Peyer's patch (tissue), 4 donors: ENCODE measurements at regions not wholly inside any gene's neighbourhood (a gene's known extent, or its start where the extent isn't known, plus 50 kb on each side); places are given as distances from the start of the nearest gene placed in this dataset.
"Not testable (repeated sequence)": the region's sequence is repeated elsewhere in the genome, so short reads cannot be mapped to it uniquely, and the experiment has no call there.

Source experiments
- DNase-seq, 3 donors: peaks; one replicate each; pipeline ENCODE4 v3.0.0-alpha.2; 2017 to 2019
- H3K27ac ChIP-seq, 4 donors: fragments of 200-600 bp; sonication (generic); one replicate each; pipeline ENCODE4 v1.5.1; 2016 to 2019
- H3K27me3 ChIP-seq, 2 donors: fragments of 200-600 bp; sonication (generic); one replicate each; pipeline ENCODE4 v1.5.1; 2019
- H3K36me3 ChIP-seq, 3 donors: fragments of 200-600 bp; sonication (generic); one replicate each; pipeline ENCODE4 v1.5.1; 2016 to 2019
- H3K4me1 ChIP-seq, 4 donors: fragments of 200-600 bp; sonication (generic); one replicate each; pipeline ENCODE4 v1.5.1; 2016 to 2019
- H3K4me3 ChIP-seq, 4 donors: fragments of 200-600 bp; sonication (generic); 1 replicate in 3 of 4; 2 replicates in 1 of 4; pipeline ENCODE4 v1.5.1; 2016 to 2019; ENCODE audit warnings: mild to moderate bottlenecking in 1 of 4
- H3K9me3 ChIP-seq, 4 donors: fragments of 200-600 bp; sonication (generic); one replicate each; pipeline ENCODE4 v1.5.1; 2016 to 2019; ENCODE audit warnings: mild to moderate bottlenecking in 1 of 4
- POLR2A ChIP-seq, 2 donors: fragments of 450-650 bp; IDR thresholded peaks; one replicate each; pipeline ENCODE4 v1.5.1; 2017; ENCODE audit warnings: antibody characterized with exemption in 2 of 2, mild to moderate bottlenecking in 2 of 2, moderate library complexity in 2 of 2
- TF ChIP-seq, protein P1 (sequence below), 6 experiments: fragments of 450-650 bp in 4 of 6; fragments of 200-600 bp in 2 of 6; sonication (generic) in 1 of 6; IDR thresholded peaks; one replicate each; pipeline ENCODE4 v1.5.1; 2017 to 2019; ENCODE audit warnings: antibody characterized with exemption in 6 of 6, mild to moderate bottlenecking in 3 of 6, moderate library complexity in 1 of 6

DNA sequence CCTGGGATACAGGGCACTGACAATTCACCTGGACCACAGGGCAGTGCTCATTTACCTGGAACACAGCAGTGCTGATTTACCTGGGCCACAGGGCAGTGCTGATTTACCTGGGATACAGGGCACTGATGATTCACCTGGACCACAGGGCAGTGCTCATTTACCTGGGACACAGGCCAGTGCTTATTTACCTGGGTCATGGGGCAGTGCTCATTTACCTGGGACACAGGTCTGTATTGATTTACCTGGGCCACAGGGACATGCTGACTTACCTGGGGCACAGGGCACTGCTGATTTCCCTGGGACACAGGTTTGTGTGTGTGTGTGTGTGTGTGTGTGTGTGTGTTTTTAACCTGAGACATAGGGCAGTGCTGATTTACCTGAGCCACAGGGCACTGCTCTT, 261.7 kb downstream of the MATN1 start:
- peak in 1 of 3 donors; percentile 9 for DNase-seq
- Histone ChIP-seq H3K9me3 (no peaks in the 10 kb centered on the region), H3K27ac (no peak overlapping the region), H3K4me1 (no peaks in the 10 kb centered on the region), H3K27me3 (no peaks in the 10 kb centered on the region), H3K4me3 (no peak overlapping the region), H3K36me3 (no peaks in the 10 kb centered on the region)
- TF ChIP-seq, protein P1, sequence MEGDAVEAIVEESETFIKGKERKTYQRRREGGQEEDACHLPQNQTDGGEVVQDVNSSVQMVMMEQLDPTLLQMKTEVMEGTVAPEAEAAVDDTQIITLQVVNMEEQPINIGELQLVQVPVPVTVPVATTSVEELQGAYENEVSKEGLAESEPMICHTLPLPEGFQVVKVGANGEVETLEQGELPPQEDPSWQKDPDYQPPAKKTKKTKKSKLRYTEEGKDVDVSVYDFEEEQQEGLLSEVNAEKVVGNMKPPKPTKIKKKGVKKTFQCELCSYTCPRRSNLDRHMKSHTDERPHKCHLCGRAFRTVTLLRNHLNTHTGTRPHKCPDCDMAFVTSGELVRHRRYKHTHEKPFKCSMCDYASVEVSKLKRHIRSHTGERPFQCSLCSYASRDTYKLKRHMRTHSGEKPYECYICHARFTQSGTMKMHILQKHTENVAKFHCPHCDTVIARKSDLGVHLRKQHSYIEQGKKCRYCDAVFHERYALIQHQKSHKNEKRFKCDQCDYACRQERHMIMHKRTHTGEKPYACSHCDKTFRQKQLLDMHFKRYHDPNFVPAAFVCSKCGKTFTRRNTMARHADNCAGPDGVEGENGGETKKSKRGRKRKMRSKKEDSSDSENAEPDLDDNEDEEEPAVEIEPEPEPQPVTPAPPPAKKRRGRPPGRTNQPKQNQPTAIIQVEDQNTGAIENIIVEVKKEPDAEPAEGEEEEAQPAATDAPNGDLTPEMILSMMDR (IDR thresholded peaks at IDR 0.05) = no peak
- no peak for TF ChIP-seq POLR2A (IDR thresholded peaks at IDR 0.05)

DNA sequence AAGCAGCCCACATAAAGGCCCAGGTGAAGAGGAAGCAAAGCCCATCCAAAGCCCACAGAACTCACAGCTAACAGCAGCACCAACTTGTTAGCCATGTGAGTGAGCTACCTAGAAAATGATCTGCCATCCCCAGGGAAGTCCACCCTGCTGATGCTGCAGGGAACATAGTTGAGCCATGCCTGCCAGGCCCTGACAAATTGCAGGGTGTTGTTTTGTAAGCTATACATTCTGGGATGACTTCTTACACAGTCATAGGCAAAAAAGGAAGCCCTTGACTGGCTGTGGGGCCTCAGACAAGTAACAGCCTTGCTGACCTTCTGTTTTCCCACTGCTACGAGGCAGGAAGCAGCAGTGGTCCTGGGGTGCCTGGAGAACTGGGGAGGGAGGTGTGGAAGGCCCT, 262.7 kb downstream of the MATN1 start:
- Histone ChIP-seq H3K27ac (no peak overlapping the region), H3K4me1 (no peaks in the 10 kb centered on the region), H3K36me3 (no peaks in the 10 kb centered on the region), H3K9me3 (no peaks in the 10 kb centered on the region), H3K27me3 (no peaks in the 10 kb centered on the region), H3K4me3 (no peak overlapping the region)
- DNase-seq = peak in 1 of 3 donors; percentile 10
- TF ChIP-seq, protein P1 (IDR thresholded peaks at IDR 0.05) = no peak
- TF ChIP-seq POLR2A (IDR thresholded peaks at IDR 0.05) = no peak

GRCh38 chr1:30458730-30459485, 264.5 kb downstream of the MATN1 start:
- not testable (repeated sequence) for H3K4me3 ChIP-seq, H3K4me1 ChIP-seq, H3K9me3 ChIP-seq, H3K36me3 ChIP-seq, H3K27me3 ChIP-seq, H3K27ac ChIP-seq
- peak in 2 of 3 donors; percentile 13 to 40 for DNase-seq

GRCh38 chr1:30452925-30453324, 270.5 kb downstream of the MATN1 start:
- H3K27me3 ChIP-seq = no peaks in the 10 kb centered on the region
- H3K9me3 ChIP-seq = no peaks in the 10 kb centered on the region
- H3K36me3 ChIP-seq = no peaks in the 10 kb centered on the region
- TF ChIP-seq, protein P1 (IDR thresholded peaks at IDR 0.05) = no peak
- no peak for TF ChIP-seq POLR2A (IDR thresholded peaks at IDR 0.05)
- H3K4me3 ChIP-seq = no peak overlapping the region
- no peak overlapping the region for H3K27ac ChIP-seq
- DNase-seq = peak; percentile 6 to 15 (median 6)
- H3K4me1 ChIP-seq = no peaks in the 10 kb centered on the region

- no peak for DNase-seq
- no peaks in the 10 kb centered on the region for H3K4me1 ChIP-seq
- H3K27me3 ChIP-seq = no peaks in the 10 kb centered on the region
- H3K27ac ChIP-seq = no peak overlapping the region
- TF ChIP-seq, protein P1 (IDR thresholded peaks at IDR 0.05) = no peak
- no peak for TF ChIP-seq POLR2A (IDR thresholded peaks at IDR 0.05)
- H3K4me3 ChIP-seq = no peak overlapping the region
- H3K9me3 ChIP-seq = no peaks in the 10 kb centered on the region
- no peaks in the 10 kb centered on the region for H3K36me3 ChIP-seq
Measured at GRCh38 chr1:30452170-30452569, 271.2 kb downstream of the MATN1 start.

DNA sequence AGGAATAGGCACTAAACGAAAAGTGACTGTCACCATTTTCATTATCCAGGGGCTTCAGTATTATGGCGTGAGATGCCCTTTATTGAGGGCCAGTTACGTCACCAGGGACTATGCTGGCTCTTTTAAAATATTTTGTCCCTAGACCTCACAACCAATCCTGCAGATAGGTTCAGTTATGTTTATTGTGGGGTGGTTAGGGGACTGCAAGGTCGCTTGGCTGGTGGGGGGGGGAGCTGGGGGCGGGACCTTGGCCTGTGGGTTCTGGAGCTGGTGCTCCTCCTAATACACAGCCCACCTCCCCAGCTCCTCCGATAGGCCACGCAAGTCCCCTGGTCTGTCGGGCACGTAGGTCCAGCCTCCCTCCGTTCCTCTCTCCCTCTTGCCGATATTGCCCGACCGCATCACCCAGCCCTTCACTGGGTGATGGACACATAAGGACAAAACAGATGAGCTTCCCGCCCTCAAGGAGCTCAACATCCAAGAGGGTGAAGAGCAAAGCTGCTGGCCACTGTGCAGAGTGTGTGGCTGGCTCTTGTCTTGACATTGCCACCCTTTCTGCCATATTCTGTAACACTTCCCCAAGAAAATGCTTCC, 271.8 kb downstream of the MATN1 start:
- Histone ChIP-seq H3K4me3 (no peak overlapping the region), H3K36me3 (no peaks in the 10 kb centered on the region), H3K4me1 (no peaks in the 10 kb centered on the region), H3K9me3 (no peaks in the 10 kb centered on the region), H3K27me3 (no peaks in the 10 kb centered on the region), H3K27ac (no peak overlapping the region)
- TF ChIP-seq, protein P1 (IDR thresholded peaks at IDR 0.05) = no peak
- no peak for TF ChIP-seq POLR2A (IDR thresholded peaks at IDR 0.05)
- DNase-seq = peak in 2 of 3 donors; percentile 6 to 14
